ENCODE measurements at regions not wholly inside any gene's neighbourhood (a gene's known extent, or its start where the extent isn't known, plus 50 kb on each side); places are given as distances from the start of the nearest gene placed in this dataset.

- ChIA-PET CTCF (no interaction called here), POLR2A (no interaction called here)
- Mint-ChIP-seq H3K27me3 (no peaks in the 10 kb centered on the region), H3K9me3 (peaks cover 2% of the 10 kb centered on the region), H3K36me3 (ENCODE audit: low read depth) (no peaks in the 10 kb centered on the region), H3K4me1 (no peaks in the 10 kb centered on the region), H3K27ac (no peak overlapping the region), H3K4me3 (no peak overlapping the region)
- no peak for TF ChIP-seq CTCF (IDR thresholded peaks at IDR 0.05)
- intact Hi-C loops (cut with micrococcal nuclease): no loop called here
- DNase-seq: no peak
- ATAC-seq (ENCODE audit: low read depth): no peak
Measured at GRCh38 chr12:90653040-90653439, 301.9 kb downstream of the CCER1 start.

GRCh38 chr12:90652280-90652679 is 302.7 kb downstream of the CCER1 start:
- Mint-ChIP-seq H3K27me3 (no peaks in the 10 kb centered on the region), H3K4me1 (no peaks in the 10 kb centered on the region), H3K27ac (no peak overlapping the region), H3K4me3 (no peak overlapping the region), H3K36me3 (ENCODE audit: low read depth) (no peaks in the 10 kb centered on the region), H3K9me3 (peaks cover 2% of the 10 kb centered on the region)
- ChIA-PET CTCF (no interaction called here), POLR2A (no interaction called here)
- ATAC-seq (ENCODE audit: low read depth) (no peak), DNase-seq (no peak)
- no peak for TF ChIP-seq CTCF (IDR thresholded peaks at IDR 0.05)
- intact Hi-C loops (cut with micrococcal nuclease): no loop called here

- Mint-ChIP-seq H3K9me3 (peaks cover 2% of the 10 kb centered on the region), H3K4me1 (no peaks in the 10 kb centered on the region), H3K4me3 (no peak overlapping the region), H3K27me3 (no peaks in the 10 kb centered on the region), H3K36me3 (ENCODE audit: low read depth) (no peaks in the 10 kb centered on the region), H3K27ac (no peak overlapping the region)
- ChIA-PET POLR2A (no interaction called here), CTCF (no interaction called here)
- DNase-seq (no peak), ATAC-seq (ENCODE audit: low read depth) (no peak)
- no peak for TF ChIP-seq CTCF (IDR thresholded peaks at IDR 0.05)
- intact Hi-C loops (cut with micrococcal nuclease): no loop called here
Measured at GRCh38 chr12:90645181-90645580, 309.8 kb downstream of the CCER1 start.

- Mint-ChIP-seq H3K4me1 (no peaks in the 10 kb centered on the region), H3K27ac (no peak overlapping the region), H3K4me3 (no peak overlapping the region), H3K36me3 (ENCODE audit: low read depth) (no peaks in the 10 kb centered on the region), H3K9me3 (peaks cover 2% of the 10 kb centered on the region), H3K27me3 (no peaks in the 10 kb centered on the region)
- CTCF ChIA-PET: no interaction called here
- ATAC-seq (ENCODE audit: low read depth) (no peak), DNase-seq (no peak)
- TF ChIP-seq CTCF (IDR thresholded peaks at IDR 0.05): no peak
- POLR2A ChIA-PET: no interaction called here
- intact Hi-C loops (cut with micrococcal nuclease): no loop called here
Measured at GRCh38 chr12:90631591-90632212, 323.3 kb downstream of the CCER1 start.

- H3K27ac Mint-ChIP-seq: no peak overlapping the region
- H3K27me3 Mint-ChIP-seq: no peaks in the 10 kb centered on the region
- POLR2A ChIA-PET: no interaction called here
- H3K4me1 Mint-ChIP-seq: no peaks in the 10 kb centered on the region
- DNase-seq: no peak
- peaks cover 2% of the 10 kb centered on the region for H3K9me3 Mint-ChIP-seq
- ATAC-seq (ENCODE audit: low read depth): no peak
- intact Hi-C loops (cut with micrococcal nuclease): no loop called here
- CTCF ChIA-PET: no interaction called here
- H3K36me3 Mint-ChIP-seq (ENCODE audit: low read depth): no peaks in the 10 kb centered on the region
- no peak for TF ChIP-seq CTCF (IDR thresholded peaks at IDR 0.05)
- no peak overlapping the region for H3K4me3 Mint-ChIP-seq
Measured at GRCh38 chr12:90630006-90630405, 325.0 kb downstream of the CCER1 start.

All from activated B cell treated with CpG ODN at 0.5 μM for 24 hours (primary cell).